Keratinocyte (primary cell): ENCODE measurements at regions not wholly inside any gene's neighbourhood (a gene's known extent, or its start where the extent isn't known, plus 50 kb on each side); places are given as distances from the start of the nearest gene placed in this dataset.
"Not testable (repeated sequence)": the region's sequence is repeated elsewhere in the genome, so short reads cannot be mapped to it uniquely, and the experiment has no call there.

Experiments
- DNase-seq: peaks from one replicate; pipeline ENCODE4 v3.0.0-alpha.2; 2011; ENCODE audit warnings: low read depth, missing footprints, low spot score
- FAIRE-seq: peaks from 2 replicates; lab custom pipeline; 2011; peaks lifted over from hg19 to GRCh38; lab: Jason Lieb, UNC
- H2AFZ ChIP-seq: 2 replicates; pipeline ENCODE4 v1.6.0; 2012; ENCODE audit warnings: low read length, control low read depth, inconsistent platforms; ENCODE audit not compliant: control insufficient read depth
- H3K27ac ChIP-seq: 2 replicates; pipeline ENCODE4 v1.5.1; 2011; ENCODE audit warnings: low read length; ENCODE audit not compliant: control insufficient read depth, insufficient read depth
- H3K27me3 ChIP-seq: 3 replicates; pipeline ENCODE4 v1.6.0; 2011; ENCODE audit warnings: low read length; ENCODE audit not compliant: control insufficient read depth, insufficient read depth; ENCODE audit errors: extremely low read depth
- H3K36me3 ChIP-seq, 2 experiments: 2 replicates in 1 of 2; 3 replicates in 1 of 2; pipeline ENCODE4 v1.5.1; 2011; ENCODE audit warnings: low read length in 2 of 2, mild to moderate bottlenecking in 1 of 2; ENCODE audit not compliant: control insufficient read depth in 2 of 2, insufficient read depth in 2 of 2; ENCODE audit errors: extremely low read depth in 1 of 2
- H3K4me1 ChIP-seq: 3 replicates; pipeline ENCODE4 v1.5.1; 2011; ENCODE audit warnings: low read length; ENCODE audit not compliant: control insufficient read depth, insufficient read depth; ENCODE audit errors: extremely low read depth
- H3K4me2 ChIP-seq: 3 replicates; pipeline ENCODE4 v1.6.0; 2011; ENCODE audit warnings: low read depth, low read length; ENCODE audit not compliant: control insufficient read depth, insufficient read depth; ENCODE audit errors: extremely low read depth
- H3K4me3 ChIP-seq, 3 experiments: fragments of 200-600 bp in 1 of 3; sonication (generic) in 1 of 3; 2 replicates in 2 of 3; 3 replicates in 1 of 3; pipeline ENCODE4 v1.5.1; 2011 to 2016; ENCODE audit warnings: low read length in 3 of 3, mild to moderate bottlenecking in 3 of 3, control low read depth in 2 of 3, inconsistent platforms in 1 of 3, low read depth in 1 of 3, mixed read lengths in 1 of 3, mixed run types in 1 of 3, moderate library complexity in 1 of 3; ENCODE audit not compliant: control insufficient read depth in 2 of 3, insufficient read depth in 2 of 3; ENCODE audit errors: extremely low read depth in 1 of 3
- H3K79me2 ChIP-seq: 2 replicates; pipeline ENCODE4 v1.6.0; 2012; ENCODE audit warnings: low read length; ENCODE audit not compliant: control insufficient read depth, insufficient read depth
- H3K9ac ChIP-seq: 3 replicates; pipeline ENCODE4 v1.6.0; 2011; ENCODE audit warnings: low read length; ENCODE audit not compliant: control insufficient read depth, insufficient read depth; ENCODE audit errors: extremely low read depth
- H3K9me1 ChIP-seq: 3 replicates; pipeline ENCODE4 v1.6.0; 2011; ENCODE audit warnings: low read length; ENCODE audit not compliant: control insufficient read depth, insufficient read depth; ENCODE audit errors: extremely low read depth
- H3K9me3 ChIP-seq: 2 replicates; pipeline ENCODE4 v1.5.1; 2012; ENCODE audit warnings: low read depth, low read length; ENCODE audit not compliant: control insufficient read depth
- H4K20me1 ChIP-seq: 3 replicates; pipeline ENCODE4 v1.6.0; 2011; ENCODE audit warnings: low read length; ENCODE audit not compliant: control insufficient read depth, insufficient read depth; ENCODE audit errors: extremely low read depth
- EZH2 ChIP-seq: IDR thresholded peaks from one replicate; pipeline ENCODE4 v1.6.1; 2012; ENCODE audit warnings: inconsistent platforms, mild to moderate bottlenecking, low read length, moderate library complexity
- dilution Hi-C: fragments of 300-500 bp; cut with MboI; formaldehyde crosslinking; loops from one replicate; pipeline ENCODE4 v1.7.0; 2020; ENCODE audit warnings: low sequenced_read_pairs; ENCODE audit not compliant: extremely low pct_ligation_motif_present
- TF ChIP-seq, protein P1 (sequence below), 3 experiments: IDR thresholded peaks in 1 of 3; conservative IDR thresholded peaks in 1 of 3; optimal IDR thresholded peaks in 1 of 3; 2 replicates in 2 of 3; 3 replicates in 1 of 3; pipeline versions ENCODE3 to v1.5.1; 2011; ENCODE audit warnings: low read length in 3 of 3, mild to moderate bottlenecking in 3 of 3, moderate library complexity in 2 of 3, control low read depth in 1 of 3, inconsistent platforms in 1 of 3; ENCODE audit not compliant: insufficient read depth in 2 of 3; ENCODE audit errors: extremely low read depth in 1 of 3

DNA sequence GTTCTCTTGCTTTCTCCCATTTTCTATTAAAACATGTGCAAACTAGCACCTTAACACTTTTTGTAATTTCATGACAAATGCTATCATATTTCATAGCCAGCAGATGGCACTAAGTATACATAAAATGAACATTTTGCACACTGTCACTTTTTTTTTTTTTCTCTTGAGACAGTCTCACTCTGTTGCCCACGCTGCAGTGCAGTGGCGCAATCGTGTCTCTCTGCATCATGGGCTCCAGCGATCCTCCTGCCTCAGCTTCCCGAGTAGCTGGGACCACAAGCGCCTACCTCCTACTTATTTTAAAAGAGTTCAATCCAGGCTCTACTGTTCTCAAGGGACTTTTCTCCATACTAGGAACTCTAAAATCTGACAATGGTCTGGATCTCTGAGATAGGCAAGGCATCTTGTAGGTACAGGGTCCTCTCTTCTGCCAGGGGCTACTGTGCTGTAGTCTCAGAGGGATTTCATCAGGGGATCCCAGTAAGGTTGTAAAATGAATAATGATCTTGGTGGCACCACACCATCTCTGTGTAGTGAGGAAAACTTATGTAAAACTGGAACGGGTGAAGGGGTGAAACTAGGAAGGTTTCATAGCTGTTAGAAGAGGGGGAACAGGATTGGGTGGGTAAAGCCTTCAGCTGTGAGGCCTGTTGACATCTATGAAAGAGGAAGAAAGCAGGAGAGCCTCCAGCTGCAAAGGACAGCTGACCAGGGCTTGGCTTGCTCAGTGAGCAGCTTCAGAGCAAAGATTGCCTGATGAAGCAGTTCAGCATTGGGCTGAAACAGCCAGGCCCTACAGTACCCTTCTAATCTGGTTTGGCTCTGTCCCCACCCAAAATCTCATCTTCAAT is 196.9 kb downstream of the AVL9 start:
- TF ChIP-seq, protein P1, sequence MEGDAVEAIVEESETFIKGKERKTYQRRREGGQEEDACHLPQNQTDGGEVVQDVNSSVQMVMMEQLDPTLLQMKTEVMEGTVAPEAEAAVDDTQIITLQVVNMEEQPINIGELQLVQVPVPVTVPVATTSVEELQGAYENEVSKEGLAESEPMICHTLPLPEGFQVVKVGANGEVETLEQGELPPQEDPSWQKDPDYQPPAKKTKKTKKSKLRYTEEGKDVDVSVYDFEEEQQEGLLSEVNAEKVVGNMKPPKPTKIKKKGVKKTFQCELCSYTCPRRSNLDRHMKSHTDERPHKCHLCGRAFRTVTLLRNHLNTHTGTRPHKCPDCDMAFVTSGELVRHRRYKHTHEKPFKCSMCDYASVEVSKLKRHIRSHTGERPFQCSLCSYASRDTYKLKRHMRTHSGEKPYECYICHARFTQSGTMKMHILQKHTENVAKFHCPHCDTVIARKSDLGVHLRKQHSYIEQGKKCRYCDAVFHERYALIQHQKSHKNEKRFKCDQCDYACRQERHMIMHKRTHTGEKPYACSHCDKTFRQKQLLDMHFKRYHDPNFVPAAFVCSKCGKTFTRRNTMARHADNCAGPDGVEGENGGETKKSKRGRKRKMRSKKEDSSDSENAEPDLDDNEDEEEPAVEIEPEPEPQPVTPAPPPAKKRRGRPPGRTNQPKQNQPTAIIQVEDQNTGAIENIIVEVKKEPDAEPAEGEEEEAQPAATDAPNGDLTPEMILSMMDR (optimal IDR thresholded peaks at IDR 0.05 in 1 of 3, IDR thresholded peaks at IDR 0.05 in 1 of 3, conservative IDR thresholded peaks at IDR 0.05 in 1 of 3; ENCODE audit: extremely low read depth in 1 of 3, insufficient read depth in 2 of 3, low read length in 3 of 3) = peak in 1 of 3 experiments; percentile 10
- H3K4me1 ChIP-seq, H3K9ac ChIP-seq, H3K27me3 ChIP-seq, H3K79me2 ChIP-seq, H4K20me1 ChIP-seq, H3K36me3 ChIP-seq, FAIRE-seq, H3K4me3 ChIP-seq, H3K27ac ChIP-seq, H3K9me1 ChIP-seq, DNase-seq, H3K9me3 ChIP-seq, dilution Hi-C loops: not testable (repeated sequence)
- peak overlapping the region; percentile 22 for H3K4me2 ChIP-seq
- peak overlapping the region; percentile 9 for H2AFZ ChIP-seq

DNA sequence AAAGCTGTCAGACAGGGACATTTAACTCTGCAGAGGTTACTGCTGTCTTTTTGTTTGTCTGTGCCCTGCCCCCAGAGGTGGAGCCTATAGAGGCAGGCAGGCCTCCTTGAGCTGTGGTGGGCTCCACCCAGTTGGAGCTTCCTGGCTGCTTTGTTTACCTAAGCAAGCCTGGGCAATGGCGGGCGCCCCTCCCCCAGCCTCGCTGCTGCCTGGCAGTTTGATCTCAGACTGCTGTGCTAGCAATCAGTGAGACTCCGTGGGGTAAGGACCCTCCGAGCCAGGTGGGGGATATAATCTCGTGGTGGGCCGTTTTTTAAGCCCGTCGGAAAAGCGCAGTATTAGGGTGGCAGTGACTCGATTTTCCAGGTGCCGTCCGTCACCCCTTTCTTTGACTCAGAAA is 192.8 kb downstream of the AVL9 start:
- H3K9me3 ChIP-seq, H3K4me2 ChIP-seq, H3K4me1 ChIP-seq, H3K27ac ChIP-seq, H3K27me3 ChIP-seq, dilution Hi-C loops, H3K9ac ChIP-seq, DNase-seq, H4K20me1 ChIP-seq, FAIRE-seq, H3K9me1 ChIP-seq, H3K79me2 ChIP-seq, H2AFZ ChIP-seq, H3K4me3 ChIP-seq, H3K36me3 ChIP-seq: not testable (repeated sequence)

DNA sequence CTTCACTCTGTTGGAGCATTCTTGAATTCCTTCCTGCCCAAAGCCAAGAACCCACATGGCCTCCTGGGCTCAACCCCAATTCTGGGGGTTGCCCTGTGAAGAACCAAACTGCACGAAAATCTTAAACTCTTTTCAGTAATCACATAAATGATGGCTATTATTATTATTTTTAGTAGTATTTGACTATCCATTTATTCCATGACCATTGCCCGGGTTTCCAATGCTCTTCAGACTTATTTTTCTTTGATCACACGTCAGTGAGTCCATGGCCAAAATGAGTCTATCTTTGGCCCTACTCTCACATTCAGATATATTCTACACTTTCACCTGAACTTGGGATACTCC is 185.9 kb downstream of the AVL9 start:
- Histone ChIP-seq H3K79me2 (no peaks in the 10 kb centered on the region), H3K9me1 (no peaks in the 10 kb centered on the region), H3K27ac (peak overlapping the region; percentile 40), H4K20me1 (no peaks in the 10 kb centered on the region), H3K4me2 (peak overlapping the region; percentile 67), H3K4me3 (no peak overlapping the region), H2AFZ (peak overlapping the region; percentile 22), H3K4me1 (peaks cover 16% of the 10 kb centered on the region), H3K9me3 (no peaks in the 10 kb centered on the region), H3K36me3 (no peaks in the 10 kb centered on the region), H3K9ac (no peak overlapping the region), H3K27me3 (no peaks in the 10 kb centered on the region)
- DNase-seq (no peak), FAIRE-seq (no peak)
- dilution Hi-C loops = no loop called here
- no peak for TF ChIP-seq EZH2
- TF ChIP-seq, protein P1 (optimal IDR thresholded peaks at IDR 0.05 in 1 of 3, IDR thresholded peaks at IDR 0.05 in 1 of 3, conservative IDR thresholded peaks at IDR 0.05 in 1 of 3; ENCODE audit: extremely low read depth in 1 of 3, insufficient read depth in 2 of 3, low read length in 3 of 3) = no peak
